Endothelial cell of umbilical vein (primary cell): ENCODE measurements at regions not wholly inside any gene's neighbourhood (a gene's known extent, or its start where the extent isn't known, plus 50 kb on each side); places are given as distances from the start of the nearest gene placed in this dataset.

ENCODE experiments used
- EZH2 ChIP-seq: IDR thresholded peaks from 2 replicates; pipeline ENCODE4 v1.6.1; 2012; ENCODE audit warnings: borderline replicate concordance, low read depth, mild to moderate bottlenecking, moderate library complexity, low read length, inconsistent platforms; ENCODE audit not compliant: severe bottlenecking
- POLR2AphosphoS5 ChIP-seq: IDR thresholded peaks from 2 replicates; pipeline ENCODE4 v1.6.1; 2012; ENCODE audit warnings: low read depth, mild to moderate bottlenecking, control low read depth, low read length, moderate library complexity; ENCODE audit not compliant: insufficient read depth
- TF ChIP-seq, protein P1 (sequence below), 2 donors: IDR thresholded peaks; 1 replicate in 1 of 2; 2 replicates in 1 of 2; pipeline ENCODE4 v1.5.1; 2011; ENCODE audit warnings: low read length in 2 of 2, mild to moderate bottlenecking in 2 of 2, moderate library complexity in 2 of 2, control low read depth in 1 of 2, inconsistent platforms in 1 of 2, low read depth in 1 of 2; ENCODE audit not compliant: insufficient read depth in 1 of 2; ENCODE audit errors: extremely low read depth in 1 of 2

DNA sequence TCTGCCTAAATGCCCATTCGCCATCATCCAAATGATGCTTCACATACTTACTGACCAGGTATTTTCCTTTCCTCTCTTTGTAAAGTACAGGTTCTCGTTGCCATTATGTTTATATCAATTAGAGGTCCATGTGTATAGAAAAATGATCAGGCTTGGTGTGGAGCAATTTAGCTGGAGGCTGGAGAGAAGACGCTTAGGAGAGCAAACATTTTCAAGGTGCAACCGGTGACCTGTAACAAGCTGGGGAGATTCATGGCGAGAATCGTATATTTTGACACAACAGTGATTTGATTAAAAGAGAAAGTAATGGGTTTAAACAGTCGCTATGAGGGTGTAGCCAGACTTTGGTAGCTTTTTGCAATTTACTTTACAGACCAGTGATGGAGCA lies 170.9 kb upstream of the TBCA start:
- TF ChIP-seq, protein P1, sequence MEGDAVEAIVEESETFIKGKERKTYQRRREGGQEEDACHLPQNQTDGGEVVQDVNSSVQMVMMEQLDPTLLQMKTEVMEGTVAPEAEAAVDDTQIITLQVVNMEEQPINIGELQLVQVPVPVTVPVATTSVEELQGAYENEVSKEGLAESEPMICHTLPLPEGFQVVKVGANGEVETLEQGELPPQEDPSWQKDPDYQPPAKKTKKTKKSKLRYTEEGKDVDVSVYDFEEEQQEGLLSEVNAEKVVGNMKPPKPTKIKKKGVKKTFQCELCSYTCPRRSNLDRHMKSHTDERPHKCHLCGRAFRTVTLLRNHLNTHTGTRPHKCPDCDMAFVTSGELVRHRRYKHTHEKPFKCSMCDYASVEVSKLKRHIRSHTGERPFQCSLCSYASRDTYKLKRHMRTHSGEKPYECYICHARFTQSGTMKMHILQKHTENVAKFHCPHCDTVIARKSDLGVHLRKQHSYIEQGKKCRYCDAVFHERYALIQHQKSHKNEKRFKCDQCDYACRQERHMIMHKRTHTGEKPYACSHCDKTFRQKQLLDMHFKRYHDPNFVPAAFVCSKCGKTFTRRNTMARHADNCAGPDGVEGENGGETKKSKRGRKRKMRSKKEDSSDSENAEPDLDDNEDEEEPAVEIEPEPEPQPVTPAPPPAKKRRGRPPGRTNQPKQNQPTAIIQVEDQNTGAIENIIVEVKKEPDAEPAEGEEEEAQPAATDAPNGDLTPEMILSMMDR (IDR thresholded peaks at IDR 0.05; ENCODE audit: extremely low read depth in 1 of 2, insufficient read depth in 1 of 2, low read depth in 1 of 2, low read length in 2 of 2): no peak
- TF ChIP-seq EZH2 (no peak), POLR2AphosphoS5 (no peak)
